SU-DHL-6 (cell line): ENCODE measurements at regions not wholly inside any gene's neighbourhood (a gene's known extent, or its start where the extent isn't known, plus 50 kb on each side); places are given as distances from the start of the nearest gene placed in this dataset.

Experiments
- H2AFZ ChIP-seq: fragments of 200-600 bp; sonication (generic); 2 replicates; pipeline ENCODE4 v1.6.1; 2014; ENCODE audit warnings: low read depth, mild to moderate bottlenecking, moderate library complexity, mixed read lengths, antibody characterized with exemption, low read length; ENCODE audit not compliant: severe bottlenecking
- H3F3A ChIP-seq: fragments of 200-600 bp; shearing (Covaris generic); 2 replicates; pipeline ENCODE4 v1.6.0; 2016; ENCODE audit warnings: antibody characterized with exemption, mild to moderate bottlenecking; ENCODE audit not compliant: insufficient read depth
- H3K27ac ChIP-seq: fragments of 200-600 bp; sonication (generic); 2 replicates; pipeline ENCODE4 v1.5.1; 2016; ENCODE audit warnings: low read depth, mild to moderate bottlenecking, low read length, moderate library complexity, mixed read lengths
- H3K27me3 ChIP-seq: fragments of 200-600 bp; sonication (generic), shearing (Covaris generic); 2 replicates; pipeline ENCODE4 v1.6.0; 2014; ENCODE audit warnings: mild to moderate bottlenecking, low read length
- H3K36me3 ChIP-seq: fragments of 200-600 bp; sonication (generic); 2 replicates; pipeline ENCODE4 v1.6.1; 2014; ENCODE audit warnings: mild to moderate bottlenecking, low read length, mixed read lengths
- H3K4me2 ChIP-seq: fragments of 300-600, 200-600 bp; shearing (Covaris generic), sonication (generic); 2 replicates; pipeline ENCODE4 v1.6.0; 2014; ENCODE audit warnings: low read length, low read depth, mild to moderate bottlenecking; ENCODE audit not compliant: poor library complexity, severe bottlenecking
- H3K4me3 ChIP-seq: fragments of 200-600 bp; sonication (generic); 2 replicates; pipeline ENCODE4 v1.5.1; 2014; ENCODE audit warnings: antibody characterized with exemption, low read length, mild to moderate bottlenecking, mixed read lengths; ENCODE audit not compliant: insufficient read depth, poor library complexity, severe bottlenecking
- H3K79me2 ChIP-seq: fragments of 200-600 bp; sonication (generic); 2 replicates; pipeline ENCODE4 v1.6.1; 2014; ENCODE audit warnings: mild to moderate bottlenecking, low read length, moderate library complexity; ENCODE audit not compliant: insufficient read depth
- H3K9ac ChIP-seq: fragments of 200-600 bp; sonication (generic); 2 replicates; pipeline ENCODE4 v1.7.0; 2014; ENCODE audit warnings: mild to moderate bottlenecking, low read length
- H3K9me2 ChIP-seq: fragments of 200-600 bp; sonication (generic); replicated peaks from 2 replicates; pipeline ENCODE4 v1.6.1; 2014; ENCODE audit warnings: low read length; ENCODE audit not compliant: insufficient read depth
- H3K9me3 ChIP-seq: fragments of 200-600 bp; sonication (generic); 2 replicates; pipeline ENCODE4 v1.6.1; 2014; ENCODE audit warnings: low read length, mixed read lengths; ENCODE audit not compliant: insufficient read depth
- H4K20me1 ChIP-seq: fragments of 200-600 bp; sonication (generic); 2 replicates; pipeline ENCODE4 v1.6.1; 2014; ENCODE audit warnings: low read depth, mild to moderate bottlenecking, antibody characterized with exemption, low read length, moderate library complexity, mixed read lengths
- EZH2phosphoT487 ChIP-seq: fragments of 200-600 bp; sonication (generic), shearing (Covaris generic); conservative IDR thresholded peaks from 2 replicates; pipeline ENCODE4 v1.6.1; 2018; ENCODE audit warnings: mild to moderate bottlenecking, antibody characterized with exemption, low read length, moderate library complexity, mixed read lengths
- TF ChIP-seq, protein P1 (sequence below): fragments of 200-600 bp; sonication (generic); IDR thresholded peaks from one replicate; pipeline ENCODE4 v1.5.1; 2017; ENCODE audit warnings: antibody characterized with exemption, mild to moderate bottlenecking, low read length, moderate library complexity; ENCODE audit not compliant: insufficient read depth, poor library complexity, severe bottlenecking

- H3K79me2 ChIP-seq, result no peaks in the 10 kb centered on the region
- H4K20me1 ChIP-seq, result no peaks in the 10 kb centered on the region
- no peak overlapping the region for H3K4me2 ChIP-seq
These were observed 876.3 kb downstream of the C4orf33 start for GRCh38 chr4:129972257-129972656.

DNA sequence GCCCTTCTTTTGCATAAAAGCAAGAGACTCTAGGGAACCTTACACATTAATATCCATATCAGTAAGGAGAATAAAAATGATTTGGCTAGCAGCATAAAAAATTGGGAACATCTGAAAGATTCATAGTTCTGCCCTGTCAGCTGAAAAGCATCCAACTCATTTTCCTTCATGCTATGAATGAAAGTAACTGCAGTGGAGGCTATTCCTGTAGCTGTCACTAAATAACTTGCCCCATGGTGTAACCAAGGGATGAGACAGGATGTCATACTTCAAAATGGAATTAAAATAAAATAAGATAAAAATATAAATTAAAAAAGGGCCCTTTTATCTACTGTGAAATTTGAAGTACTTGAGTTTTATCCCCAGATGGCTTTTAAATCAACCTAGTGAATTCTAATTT, 878.8 kb downstream of the C4orf33 start:
- Histone ChIP-seq H3K4me3 (no peak overlapping the region), H3K9ac (no peak overlapping the region), H3F3A (no peaks in the 10 kb centered on the region), H3K9me3 (no peaks in the 10 kb centered on the region), H3K9me2 (no peaks in the 10 kb centered on the region), H3K36me3 (no peaks in the 10 kb centered on the region), H3K27ac (no peak overlapping the region), H3K27me3 (no peaks in the 10 kb centered on the region), H3K79me2 (no peaks in the 10 kb centered on the region), H4K20me1 (no peaks in the 10 kb centered on the region), H2AFZ (no peak overlapping the region), H3K4me2 (no peak overlapping the region)
- TF ChIP-seq EZH2phosphoT487, result no peak
- TF ChIP-seq, protein P1, sequence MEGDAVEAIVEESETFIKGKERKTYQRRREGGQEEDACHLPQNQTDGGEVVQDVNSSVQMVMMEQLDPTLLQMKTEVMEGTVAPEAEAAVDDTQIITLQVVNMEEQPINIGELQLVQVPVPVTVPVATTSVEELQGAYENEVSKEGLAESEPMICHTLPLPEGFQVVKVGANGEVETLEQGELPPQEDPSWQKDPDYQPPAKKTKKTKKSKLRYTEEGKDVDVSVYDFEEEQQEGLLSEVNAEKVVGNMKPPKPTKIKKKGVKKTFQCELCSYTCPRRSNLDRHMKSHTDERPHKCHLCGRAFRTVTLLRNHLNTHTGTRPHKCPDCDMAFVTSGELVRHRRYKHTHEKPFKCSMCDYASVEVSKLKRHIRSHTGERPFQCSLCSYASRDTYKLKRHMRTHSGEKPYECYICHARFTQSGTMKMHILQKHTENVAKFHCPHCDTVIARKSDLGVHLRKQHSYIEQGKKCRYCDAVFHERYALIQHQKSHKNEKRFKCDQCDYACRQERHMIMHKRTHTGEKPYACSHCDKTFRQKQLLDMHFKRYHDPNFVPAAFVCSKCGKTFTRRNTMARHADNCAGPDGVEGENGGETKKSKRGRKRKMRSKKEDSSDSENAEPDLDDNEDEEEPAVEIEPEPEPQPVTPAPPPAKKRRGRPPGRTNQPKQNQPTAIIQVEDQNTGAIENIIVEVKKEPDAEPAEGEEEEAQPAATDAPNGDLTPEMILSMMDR, result no peak

More at GRCh38 chr4:129972257-129972656, 876.3 kb downstream of the C4orf33 start:
- H3K27ac ChIP-seq, result no peak overlapping the region
- no peak overlapping the region for H2AFZ ChIP-seq
- H3K4me3 ChIP-seq, result no peak overlapping the region
- H3K9me3 ChIP-seq, result no peaks in the 10 kb centered on the region
- no peaks in the 10 kb centered on the region for H3K36me3 ChIP-seq
- H3K9ac ChIP-seq, result no peak overlapping the region
- no peaks in the 10 kb centered on the region for H3F3A ChIP-seq
- H3K27me3 ChIP-seq, result no peaks in the 10 kb centered on the region
- H3K9me2 ChIP-seq, result no peaks in the 10 kb centered on the region
- TF ChIP-seq, protein P1, result no peak
- TF ChIP-seq EZH2phosphoT487, result no peak

DNA sequence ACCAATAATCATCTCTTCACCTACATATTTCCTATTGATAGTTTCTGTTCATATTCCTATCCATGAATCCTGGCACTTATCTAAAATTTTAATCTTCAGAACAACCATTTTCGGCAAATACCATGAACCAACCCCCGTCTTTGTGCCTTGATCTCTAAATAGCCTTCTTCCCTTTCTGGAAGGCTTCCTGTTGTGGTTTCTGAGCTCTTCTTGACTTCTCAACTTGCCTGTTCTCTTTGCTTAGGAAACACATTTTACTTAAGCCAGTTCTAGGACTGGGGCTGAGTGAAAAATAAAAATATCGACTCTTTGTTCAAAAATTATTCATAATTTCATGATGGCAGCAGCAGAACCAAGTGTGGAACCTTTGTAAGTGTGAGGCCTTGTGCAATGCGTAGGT, 882.4 kb downstream of the C4orf33 start:
- H3K4me3 ChIP-seq, result no peak overlapping the region
- no peaks in the 10 kb centered on the region for H3K27me3 ChIP-seq
- H3K36me3 ChIP-seq, result no peaks in the 10 kb centered on the region
- H3K27ac ChIP-seq, result no peak overlapping the region
- no peaks in the 10 kb centered on the region for H3K9me2 ChIP-seq
- H4K20me1 ChIP-seq, result no peaks in the 10 kb centered on the region
- no peak overlapping the region for H2AFZ ChIP-seq
- H3K79me2 ChIP-seq, result no peaks in the 10 kb centered on the region
- H3K9ac ChIP-seq, result no peak overlapping the region
- no peaks in the 10 kb centered on the region for H3K9me3 ChIP-seq
- TF ChIP-seq EZH2phosphoT487, result no peak
- TF ChIP-seq, protein P1, result no peak
- H3F3A ChIP-seq, result no peaks in the 10 kb centered on the region
- H3K4me2 ChIP-seq, result no peak overlapping the region
